Right lobe of liver (tissue), 4 donors: ENCODE measurements at regions not wholly inside any gene's neighbourhood (a gene's known extent, or its start where the extent isn't known, plus 50 kb on each side); places are given as distances from the start of the nearest gene placed in this dataset.

Experiments used
- CTCF ChIP-seq, 4 donors: fragments of 200-600 bp in 3 of 4; fragments of 450-650 bp in 1 of 4; IDR thresholded peaks; one replicate each; pipeline versions ENCODE4 v1.5.1 to v1.8.0; 2016 to 2022; ENCODE audit warnings: antibody characterized with exemption in 4 of 4, mild to moderate bottlenecking in 2 of 4
- POLR2A ChIP-seq: fragments of 450-650 bp; IDR thresholded peaks from one replicate; pipeline ENCODE4 v1.6.1; 2017; ENCODE audit warnings: antibody characterized with exemption, mild to moderate bottlenecking
- donor health status: DM: no; HTN: no; CAD: no.
- donor health status: DM: no; HTN: no; CAD: no.
- donor health status: DM: no; HTN: yes; CAD: no.

- no peak for TF ChIP-seq CTCF (IDR thresholded peaks at IDR 0.05)
- no peak for TF ChIP-seq POLR2A
Measured at GRCh38 chr7:21077602-21078001, 290.9 kb upstream of the SP8 start.
